ENCODE measurements at regions not wholly inside any gene's neighbourhood (a gene's known extent, or its start where the extent isn't known, plus 50 kb on each side); places are given as distances from the start of the nearest gene placed in this dataset.

DNA sequence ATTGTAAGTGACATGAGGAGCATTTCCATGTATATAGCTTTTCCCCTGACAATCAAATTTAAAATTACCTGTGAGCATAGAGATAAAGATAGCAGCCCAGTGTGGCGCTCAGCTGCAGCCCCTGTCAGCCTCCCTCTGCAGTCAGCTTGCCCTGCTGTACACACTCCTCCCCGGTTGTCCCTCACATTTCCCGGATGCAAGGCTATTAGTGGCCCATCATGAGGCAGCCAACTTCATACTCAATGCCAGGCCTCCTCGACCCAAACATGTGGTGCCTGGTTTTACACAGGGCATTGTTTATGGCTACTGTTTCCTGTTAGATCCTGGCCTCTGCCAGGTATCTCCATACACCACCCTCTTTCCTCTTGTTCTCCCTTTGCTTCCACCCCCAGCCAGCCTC, 116.1 kb upstream of the SH3BP4 start:
- no peak for DNase-seq (ENCODE audit: low read depth)

GRCh38 chr2:234834228-234834923, 117.4 kb upstream of the SH3BP4 start:
- DNase-seq (ENCODE audit: low read depth), result no peak

GRCh38 chr2:234830853-234831252, 121.0 kb upstream of the SH3BP4 start:
- no peak for DNase-seq (ENCODE audit: low read depth)

- DNase-seq (ENCODE audit: low read depth), result no peak
Observed at GRCh38 chr2:234829074-234829455, 122.8 kb upstream of the SH3BP4 start.

- DNase-seq (ENCODE audit: low read depth), result no peak
Observed at GRCh38 chr2:234828382-234829073, 123.3 kb upstream of the SH3BP4 start.

DNA sequence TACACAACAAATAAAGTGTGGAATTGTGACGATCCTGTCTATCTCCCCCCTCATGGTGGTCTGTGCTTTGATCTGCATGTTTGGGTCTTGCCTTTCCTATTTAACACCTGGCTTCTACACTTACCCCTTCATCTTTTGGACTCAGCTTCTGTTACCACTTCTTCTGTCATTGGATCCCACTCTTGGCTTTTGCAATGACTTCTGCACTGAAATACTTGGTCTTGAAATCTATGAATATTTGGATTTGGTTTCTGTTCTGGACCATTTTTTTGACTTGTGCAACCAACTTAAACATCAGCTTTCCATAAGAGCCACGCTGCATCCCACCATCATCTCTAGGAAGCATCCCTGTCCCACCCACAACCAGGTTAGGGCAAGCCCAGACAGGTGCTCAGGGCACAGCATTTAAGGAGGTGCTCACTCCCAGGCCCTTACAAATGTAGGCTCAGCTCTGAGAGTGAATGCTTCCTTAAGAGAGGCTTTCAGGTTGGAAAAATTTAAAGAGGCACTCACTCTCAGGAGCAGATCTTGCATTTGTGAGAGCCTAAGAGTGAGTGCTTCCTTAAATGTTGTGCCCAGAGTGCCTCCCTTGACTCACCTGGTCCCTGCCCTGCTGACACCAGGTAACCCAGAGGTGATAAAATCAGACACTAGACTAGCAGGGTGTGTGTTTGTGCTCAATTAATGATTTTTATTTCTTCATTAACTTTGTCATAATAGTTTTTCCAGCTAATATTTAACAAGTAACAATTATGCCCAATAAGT, 124.5 kb upstream of the SH3BP4 start:
- DNase-seq (ENCODE audit: low read depth), result no peak

DNA sequence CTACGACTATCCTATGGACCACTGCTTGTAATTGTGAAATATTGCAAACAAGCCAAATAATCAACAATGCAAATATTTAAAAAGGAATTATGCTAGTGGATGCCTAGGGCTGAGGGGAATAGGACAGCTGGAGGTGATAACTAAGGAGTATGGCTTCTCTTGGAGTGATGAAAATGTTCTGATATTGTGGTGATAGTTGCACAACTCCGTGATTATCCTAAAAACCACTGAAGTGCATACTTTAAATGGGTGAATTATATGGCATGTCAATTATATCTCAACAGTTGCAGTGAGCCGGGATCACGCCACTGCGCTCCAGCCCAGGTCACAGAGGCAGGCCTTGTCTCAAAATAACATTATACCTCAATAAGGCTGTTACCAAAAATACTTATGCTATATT, 125.1 kb upstream of the SH3BP4 start:
- DNase-seq (ENCODE audit: low read depth), result no peak

DNA sequence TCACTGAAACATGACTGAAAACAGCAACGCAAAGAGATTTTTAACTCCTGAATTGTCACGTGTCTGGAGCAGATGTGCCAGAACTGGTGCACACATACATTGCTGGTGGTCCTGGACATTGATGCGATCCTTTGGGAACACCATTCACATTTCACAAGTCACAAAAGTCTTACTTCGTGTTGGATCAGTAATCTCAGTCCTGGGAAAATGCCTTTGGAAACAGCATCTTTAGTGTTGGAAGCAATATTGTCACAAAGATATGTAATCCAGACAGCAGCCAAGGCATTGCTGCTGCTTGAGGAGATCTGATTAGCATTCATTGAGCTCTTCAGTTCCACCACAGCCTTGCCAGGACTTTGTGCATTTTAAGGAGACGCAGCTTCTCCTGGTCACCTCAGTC, 126.2 kb upstream of the SH3BP4 start:
- DNase-seq (ENCODE audit: low read depth), result no peak

- DNase-seq (ENCODE audit: low read depth), result no peak
Observed at GRCh38 chr2:234823877-234824376, 127.9 kb upstream of the SH3BP4 start.

- DNase-seq (ENCODE audit: low read depth), result no peak
Observed at GRCh38 chr2:234823196-234823876, 128.5 kb upstream of the SH3BP4 start.

DNA sequence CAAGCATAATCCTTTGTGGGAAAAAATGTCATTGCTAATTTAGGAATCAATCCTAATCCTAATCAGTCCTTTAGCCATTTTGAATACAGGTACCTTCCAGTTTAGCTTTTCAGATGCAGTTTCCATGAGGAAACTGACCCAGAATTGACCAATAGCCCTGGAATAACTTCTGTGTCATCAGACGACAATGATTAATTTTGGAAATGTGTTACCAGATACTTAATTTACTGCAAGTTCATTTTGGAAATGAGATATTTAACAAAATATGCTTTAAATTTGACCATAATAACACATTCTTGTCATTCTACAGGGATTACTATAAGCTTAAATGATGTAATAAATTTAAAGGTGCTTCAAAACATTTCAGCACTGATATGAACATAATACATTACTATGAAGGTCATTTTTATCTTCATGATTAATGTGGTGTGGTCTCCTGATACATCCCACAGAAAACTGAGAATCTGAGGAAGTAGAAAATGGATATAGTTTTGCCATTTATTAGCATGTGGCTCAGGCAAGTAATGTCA, 129.8 kb upstream of the SH3BP4 start:
- no peak for DNase-seq (ENCODE audit: low read depth)

DNA sequence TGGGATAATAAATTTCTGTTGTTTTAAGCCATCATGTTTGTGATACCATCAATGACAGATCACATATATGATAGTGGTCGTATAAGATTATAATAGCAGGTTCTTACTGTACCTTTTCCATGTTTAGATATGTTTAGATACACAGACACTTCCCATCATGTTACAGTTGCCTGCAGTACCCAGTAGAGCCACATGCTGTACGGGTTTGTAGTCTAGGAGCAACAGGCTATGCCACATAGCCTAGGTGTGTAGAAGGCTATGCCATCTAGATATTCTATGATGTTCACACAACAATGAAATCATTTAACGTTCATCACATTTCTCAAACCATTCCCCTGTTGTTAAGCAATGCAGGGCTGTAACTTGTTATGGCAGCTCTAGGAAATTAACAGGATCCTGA, 132.9 kb upstream of the SH3BP4 start:
- DNase-seq (ENCODE audit: low read depth), result no peak

DNA sequence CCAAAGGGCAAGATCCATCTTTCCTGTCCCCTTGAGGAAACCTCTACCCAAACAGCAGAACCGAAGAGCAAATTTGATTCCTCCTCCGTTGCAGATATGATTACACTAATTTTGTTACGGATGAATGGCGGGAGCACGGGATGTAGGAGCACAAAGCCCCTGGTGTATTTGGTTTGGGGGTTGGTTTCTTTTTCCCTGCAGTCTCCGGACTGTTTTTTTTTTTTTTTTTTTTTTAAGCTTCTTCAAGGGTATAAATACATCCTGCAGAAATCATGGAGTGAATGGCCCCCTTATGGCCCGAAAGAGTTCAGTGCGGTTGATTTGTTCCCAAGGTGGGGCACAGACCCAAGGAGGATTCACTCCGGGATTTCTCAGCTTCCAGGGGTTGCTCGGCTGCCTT, 135.3 kb upstream of the SH3BP4 start:
- no peak for DNase-seq (ENCODE audit: low read depth)

DNA sequence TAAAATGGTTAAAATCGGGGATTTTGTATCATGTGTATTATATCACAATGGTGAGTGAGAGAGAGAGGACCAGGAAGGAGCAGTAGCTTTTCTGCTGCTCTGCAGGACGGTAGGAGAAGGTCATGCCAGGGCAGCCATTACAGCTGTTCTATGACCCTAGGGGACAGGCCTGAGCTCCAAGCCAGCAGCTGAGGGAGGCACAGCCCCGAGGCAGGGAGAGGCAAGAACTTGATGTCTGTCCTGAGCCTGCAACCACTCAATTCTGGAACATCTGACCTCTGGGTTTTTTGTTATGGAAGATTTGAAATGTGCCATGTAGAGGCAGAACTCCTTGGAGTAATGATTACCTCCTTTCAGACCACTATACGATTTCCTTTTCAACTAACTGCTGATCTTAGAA, 135.8 kb upstream of the SH3BP4 start:
- DNase-seq (ENCODE audit: low read depth), result no peak

- no peak for DNase-seq (ENCODE audit: low read depth)
Observed at GRCh38 chr2:234814374-234814773, 137.4 kb upstream of the SH3BP4 start.

DNA sequence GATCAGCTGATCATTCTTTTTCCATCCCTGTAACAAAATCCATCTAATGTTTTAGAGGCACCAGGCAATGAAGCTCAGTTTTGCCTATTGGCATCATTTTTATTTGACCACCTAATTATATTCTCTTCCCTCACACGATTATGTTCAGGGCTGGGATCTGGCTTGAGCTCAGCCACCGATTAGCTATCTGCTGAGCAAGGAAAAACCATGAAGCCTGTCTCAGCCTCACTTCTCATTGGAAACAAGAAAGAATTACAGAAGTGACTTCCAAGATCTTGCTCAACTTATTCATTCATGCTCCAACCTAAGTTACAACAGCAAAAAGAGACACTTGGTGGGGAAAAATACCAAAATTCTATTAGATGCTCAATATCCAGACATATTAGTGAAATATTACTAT, 139.0 kb upstream of the SH3BP4 start:
- no peak for DNase-seq (ENCODE audit: low read depth)

- DNase-seq (ENCODE audit: low read depth), result no peak
Observed at GRCh38 chr2:234808907-234809306, 142.9 kb upstream of the SH3BP4 start.

DNA sequence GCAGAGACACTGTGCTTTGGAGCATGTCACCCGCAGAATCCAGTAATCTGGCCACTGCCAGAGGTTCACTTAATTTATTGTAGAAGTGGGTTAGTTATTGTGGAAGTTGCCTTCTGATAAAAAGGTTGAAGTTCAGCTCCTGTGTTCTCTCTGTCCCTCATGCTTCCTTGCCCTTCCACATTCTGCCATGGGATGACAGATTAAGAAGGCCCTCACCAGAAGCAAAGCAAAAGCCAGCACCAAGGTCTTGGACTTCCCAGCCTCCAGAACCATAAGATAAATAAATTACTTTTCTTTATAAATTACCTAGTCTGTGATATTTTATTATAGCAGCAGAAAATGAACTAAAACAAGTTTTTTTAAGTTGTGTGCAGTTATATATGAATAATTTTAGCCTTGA, 145.0 kb upstream of the SH3BP4 start:
- no peak for DNase-seq (ENCODE audit: low read depth)

DNA sequence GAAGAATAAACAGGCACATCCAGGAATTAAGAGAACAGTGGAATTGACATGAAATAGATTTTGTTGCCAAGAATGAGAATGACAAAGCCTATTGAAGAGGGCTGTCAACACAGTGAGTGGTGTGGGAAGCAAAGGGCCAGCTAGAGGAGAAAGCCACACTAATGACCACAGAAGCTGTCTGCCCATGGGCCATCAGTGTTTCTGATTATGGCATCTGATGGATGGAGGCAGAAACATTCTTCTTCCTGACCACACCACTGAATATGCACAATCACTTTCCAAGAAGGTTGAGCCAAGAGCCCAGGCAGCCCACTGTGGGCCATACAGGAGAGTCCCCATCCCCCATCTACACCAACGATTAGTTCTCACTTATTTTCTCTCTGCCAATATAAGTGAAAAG, 146.0 kb upstream of the SH3BP4 start:
- DNase-seq (ENCODE audit: low read depth), result no peak

- no peak for DNase-seq (ENCODE audit: low read depth)
Observed at GRCh38 chr2:234804704-234805103, 147.1 kb upstream of the SH3BP4 start.

- DNase-seq (ENCODE audit: low read depth), result no peak
Observed at GRCh38 chr2:234802845-234803171, 149.0 kb upstream of the SH3BP4 start.

- no peak for DNase-seq (ENCODE audit: low read depth)
Observed at GRCh38 chr2:234802071-234802844, 149.6 kb upstream of the SH3BP4 start.

Data from activated T-helper 9 cell treated with anti-CD3 and anti-CD28 coated beads, Interleukin-2, amount 50 U/mL, for 16 hours (primary cell).